ENCODE measurements at regions not wholly inside any gene's neighbourhood (a gene's known extent, or its start where the extent isn't known, plus 50 kb on each side); places are given as distances from the start of the nearest gene placed in this dataset.

- no peak for DNase-seq (ENCODE audit: low spot score)
Measured at GRCh38 chr6:163916315-163917081, 502.0 kb downstream of the QKI start.

GRCh38 chr6:163915131-163915530 lies 500.6 kb downstream of the QKI start:
- DNase-seq (ENCODE audit: low spot score) = no peak

- DNase-seq (ENCODE audit: low spot score) = no peak
Measured at GRCh38 chr6:163913045-163913444, 498.5 kb downstream of the QKI start.

GRCh38 chr6:163906006-163906710 lies 491.6 kb downstream of the QKI start:
- DNase-seq (ENCODE audit: low spot score) = no peak

- DNase-seq (ENCODE audit: low spot score) = no peak
Measured at GRCh38 chr6:163904186-163904585, 489.7 kb downstream of the QKI start.

GRCh38 chr6:163903541-163903940 lies 489.0 kb downstream of the QKI start:
- DNase-seq (ENCODE audit: low spot score) = no peak

GRCh38 chr6:163902993-163903392 lies 488.5 kb downstream of the QKI start:
- no peak for DNase-seq (ENCODE audit: low spot score)

GRCh38 chr6:163901681-163902080 lies 487.2 kb downstream of the QKI start:
- no peak for DNase-seq (ENCODE audit: low spot score)

DNA sequence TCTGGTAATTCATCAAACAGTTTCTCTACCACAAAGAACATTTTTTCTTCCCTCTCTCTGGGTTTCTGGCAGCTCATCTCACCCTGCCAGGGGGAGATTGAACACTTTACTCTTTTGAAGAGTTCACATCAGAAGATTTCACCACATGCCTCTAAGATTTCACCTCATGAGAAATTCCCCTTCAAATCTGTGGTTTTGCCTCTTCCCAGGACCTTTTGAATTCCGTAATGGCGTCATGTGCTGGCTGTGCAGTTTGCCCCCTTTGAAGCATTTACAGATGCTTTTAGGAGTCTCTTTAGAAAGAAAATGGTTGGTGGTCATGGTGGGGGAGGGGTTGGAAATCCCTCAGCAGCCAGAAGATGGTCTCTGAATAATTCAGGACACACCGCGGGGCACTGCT lies 486.1 kb downstream of the QKI start:
- DNase-seq (ENCODE audit: low spot score) = no peak

DNA sequence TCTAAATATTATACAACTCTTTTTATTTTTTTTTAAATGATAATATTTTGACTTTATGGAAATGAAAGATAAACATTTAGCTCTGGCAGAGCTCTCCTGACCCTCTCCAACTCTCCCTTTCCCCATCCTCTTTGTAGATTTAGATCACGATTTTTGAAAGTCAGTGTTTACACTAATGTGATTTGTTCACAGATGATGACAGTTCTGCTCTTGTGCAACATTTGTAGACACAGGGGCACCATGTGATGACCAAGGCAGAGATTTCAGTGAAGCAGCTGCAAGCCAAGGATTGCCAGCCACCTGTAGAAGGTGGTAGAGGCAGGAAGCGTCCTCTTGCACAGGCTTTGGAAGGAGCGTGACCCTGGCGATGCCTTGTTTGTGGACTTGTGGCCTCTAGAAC lies 483.2 kb downstream of the QKI start:
- DNase-seq (ENCODE audit: low spot score) = no peak

DNA sequence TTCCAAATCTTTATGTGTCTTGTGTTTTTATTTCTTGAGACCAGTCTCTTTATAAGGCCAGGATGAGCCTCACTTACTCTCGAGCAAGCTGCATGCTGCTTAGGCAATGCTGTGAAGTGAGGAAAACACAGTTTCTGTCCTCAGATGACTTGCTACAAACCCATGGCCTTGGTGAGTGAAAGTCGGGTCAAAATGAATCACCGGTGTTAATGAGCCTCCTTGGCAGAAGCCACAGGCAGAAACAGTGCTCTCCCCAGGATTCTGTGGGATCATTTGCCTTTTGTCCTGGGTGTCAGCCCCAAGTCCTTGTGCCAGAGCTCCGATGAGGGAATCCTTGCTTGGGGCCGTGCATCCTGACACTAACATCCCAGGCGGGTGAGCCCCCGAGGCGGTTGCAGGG lies 482.5 kb downstream of the QKI start:
- no peak for DNase-seq (ENCODE audit: low spot score)

DNA sequence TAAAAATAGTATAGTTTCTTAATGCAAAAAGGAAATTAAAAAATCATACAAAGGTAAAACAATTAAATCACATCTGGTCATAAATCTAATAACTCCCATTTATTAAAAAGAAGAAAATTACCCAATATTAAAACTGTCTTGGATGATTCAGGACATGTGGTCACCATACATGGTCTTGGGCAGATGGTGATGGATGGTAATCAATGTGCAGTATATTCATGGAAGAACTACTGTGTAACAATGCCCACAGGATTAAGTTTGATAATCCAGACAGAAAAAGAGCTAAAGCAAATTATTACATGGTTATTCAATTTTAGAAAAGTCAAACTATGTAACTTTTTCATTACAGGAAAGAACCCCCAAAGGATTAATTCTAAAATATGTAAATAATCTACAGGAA lies 480.6 kb downstream of the QKI start:
- no peak for DNase-seq (ENCODE audit: low spot score)

DNA sequence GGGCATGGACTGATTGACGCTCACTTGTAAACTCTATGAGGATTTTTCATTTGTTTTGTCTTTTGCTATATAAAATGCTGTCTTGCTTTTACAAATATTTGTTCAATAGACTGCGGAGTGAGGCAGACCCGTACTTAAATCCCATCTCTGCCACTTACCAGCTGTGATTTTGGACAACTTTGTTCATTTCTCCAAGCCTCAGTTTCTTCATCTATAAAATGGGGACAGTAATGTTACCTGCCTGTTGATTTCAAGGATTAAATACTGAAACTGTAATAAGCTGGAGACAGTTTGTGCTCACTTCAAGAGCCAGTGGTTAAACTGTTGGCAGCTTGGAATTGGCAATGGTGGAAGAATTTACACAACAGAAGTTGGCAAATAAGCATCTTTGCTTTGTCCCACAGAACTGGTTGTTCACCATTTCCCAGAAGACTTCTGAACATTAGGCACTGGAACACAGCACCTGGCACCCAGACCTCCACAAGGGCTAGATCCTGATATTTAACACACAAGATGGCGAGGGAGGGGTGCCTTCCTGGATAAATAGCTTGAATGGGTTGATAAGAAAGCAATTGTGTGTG lies 479.2 kb downstream of the QKI start:
- no peak for DNase-seq (ENCODE audit: low spot score)

GRCh38 chr6:163892824-163893561 lies 478.5 kb downstream of the QKI start:
- no peak for DNase-seq (ENCODE audit: low spot score)

GRCh38 chr6:163889904-163890514 lies 475.5 kb downstream of the QKI start:
- DNase-seq (ENCODE audit: low spot score) = no peak

DNA sequence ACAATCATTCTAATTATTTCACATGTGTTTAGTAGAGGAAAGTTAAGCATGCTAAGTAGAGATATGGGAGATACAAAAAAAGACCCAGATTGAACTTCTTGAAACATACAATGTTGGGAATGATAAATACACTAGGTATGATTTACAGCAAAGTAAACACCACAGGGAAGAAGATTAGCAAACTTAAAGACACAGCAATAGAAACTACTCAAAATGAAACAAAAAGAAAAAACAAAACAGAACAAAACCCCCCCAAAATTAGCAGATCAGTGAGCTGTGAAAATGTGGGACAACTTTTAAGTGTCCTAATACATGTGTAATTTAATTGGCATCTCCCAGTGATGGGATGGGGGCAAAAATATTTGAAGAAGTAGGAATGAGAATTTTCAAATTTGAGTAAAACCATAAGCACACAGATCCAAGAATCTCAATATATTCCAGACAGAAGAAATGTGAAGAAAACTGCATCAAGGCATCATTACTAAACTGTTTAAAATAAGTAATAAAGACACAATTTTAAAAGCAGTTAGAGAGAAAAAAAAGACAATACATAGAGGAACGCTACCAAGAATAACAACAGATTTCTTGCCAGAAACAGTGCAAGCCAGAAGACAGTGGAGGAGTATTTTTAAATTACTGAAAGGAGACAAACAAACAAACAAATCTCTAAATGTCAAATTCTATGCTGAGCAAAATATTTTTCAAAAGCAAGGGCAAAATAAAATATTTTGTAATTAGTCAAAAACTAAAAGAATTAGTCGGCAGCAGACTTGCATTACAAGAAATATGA lies 473.7 kb downstream of the QKI start:
- no peak for DNase-seq (ENCODE audit: low spot score)

DNA sequence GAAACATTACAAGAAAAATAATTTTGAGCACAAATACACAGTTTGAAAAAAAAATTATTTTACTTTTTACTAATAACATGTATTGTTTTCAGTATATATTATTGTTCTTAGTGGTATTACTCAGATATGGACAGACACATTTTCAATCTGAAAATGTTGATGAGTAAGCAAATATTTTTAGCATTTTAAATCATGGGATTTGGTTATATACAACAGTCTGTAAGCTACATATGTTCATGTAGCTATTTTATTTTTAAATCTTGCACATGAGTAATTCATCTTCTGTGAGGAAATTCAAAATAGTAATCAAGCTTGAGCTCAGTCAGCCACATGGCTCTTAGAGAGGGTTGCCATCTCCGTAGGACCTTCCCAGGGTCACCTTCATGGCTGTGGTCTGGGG lies 471.9 kb downstream of the QKI start:
- DNase-seq (ENCODE audit: low spot score) = no peak

DNA sequence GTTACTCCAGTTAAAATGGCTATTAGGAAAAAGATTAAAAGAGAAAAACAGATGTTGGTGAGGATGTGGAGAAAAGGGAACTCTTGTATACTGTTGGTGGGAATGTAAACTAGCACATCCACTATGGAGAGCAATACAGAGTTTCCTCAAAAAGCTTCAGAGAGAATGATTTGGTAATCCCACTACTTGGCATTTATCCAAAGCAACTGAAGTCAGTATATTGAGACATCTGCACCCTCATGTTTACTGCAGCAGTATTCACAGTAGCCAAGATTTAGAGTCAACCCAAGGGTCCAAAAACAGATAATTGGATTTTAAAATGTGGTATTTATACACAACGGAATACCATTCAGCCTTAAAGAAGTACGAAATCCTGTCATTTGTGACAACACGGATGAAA lies 469.5 kb downstream of the QKI start:
- no peak for DNase-seq (ENCODE audit: low spot score)

DNA sequence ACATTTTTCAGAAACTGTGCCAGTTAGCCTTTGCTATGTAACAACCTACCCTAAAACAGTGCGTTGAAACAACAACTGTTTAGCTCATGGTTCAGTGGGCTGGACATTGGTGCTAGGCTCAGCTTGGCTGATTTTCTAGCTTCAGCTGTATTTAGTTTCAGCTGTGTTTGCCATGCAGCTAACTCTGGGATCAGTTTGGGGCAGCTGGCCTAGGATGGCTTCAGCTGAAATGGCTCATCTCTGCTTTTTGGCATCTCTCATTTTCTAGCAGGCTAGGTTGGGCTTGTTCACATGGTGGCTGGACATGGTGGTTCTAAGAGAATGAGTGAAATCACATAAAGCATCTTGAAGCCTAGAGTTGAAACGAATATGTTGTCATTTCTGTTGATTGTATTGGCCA lies 464.2 kb downstream of the QKI start:
- no peak for DNase-seq (ENCODE audit: low spot score)

- no peak for DNase-seq (ENCODE audit: low spot score)
Measured at GRCh38 chr6:163877877-163878639, 463.5 kb downstream of the QKI start.

DNA sequence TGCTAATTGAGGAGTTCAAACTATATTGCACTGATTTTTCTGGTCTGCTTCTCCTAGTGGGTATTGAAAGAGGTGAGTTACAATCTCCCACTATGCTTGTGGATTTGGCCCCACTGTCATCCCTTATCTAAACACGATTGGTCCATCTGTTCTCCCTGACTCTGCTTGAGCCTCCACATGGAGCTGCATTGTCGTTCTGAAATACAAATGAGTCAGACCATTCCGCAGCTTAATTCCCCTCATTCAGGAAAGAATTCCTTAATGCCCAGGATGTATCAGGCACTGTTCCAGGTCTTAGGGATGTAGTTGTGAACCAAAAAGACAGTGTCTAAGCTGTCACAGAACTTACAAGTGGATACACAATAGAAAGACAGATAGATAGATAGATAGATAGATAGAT lies 461.9 kb downstream of the QKI start:
- DNase-seq (ENCODE audit: low spot score) = no peak
